Brain microvascular endothelial cell (primary cell): ENCODE measurements at regions not wholly inside any gene's neighbourhood (a gene's known extent, or its start where the extent isn't known, plus 50 kb on each side); places are given as distances from the start of the nearest gene placed in this dataset.
"Not testable (repeated sequence)": the region's sequence is repeated elsewhere in the genome, so short reads cannot be mapped to it uniquely, and the experiment has no call there.

Source experiments
- DNase-seq: peaks from one replicate; pipeline ENCODE4 v3.0.0-alpha.2; 2020
- H3K27ac ChIP-seq: fragments of 250-450 bp; sonication (Bioruptor Pico); 2 replicates; pipeline ENCODE4 v1.5.1; 2020; ENCODE audit warnings: mild to moderate bottlenecking, moderate library complexity
- H3K27me3 ChIP-seq: fragments of 250-450 bp; sonication (Bioruptor Pico); replicated peaks from 2 replicates; pipeline ENCODE4 v1.5.1; 2020; ENCODE audit warnings: mild to moderate bottlenecking
- H3K36me3 ChIP-seq: fragments of 250-450 bp; sonication (Bioruptor Pico); replicated peaks from 2 replicates; pipeline ENCODE4 v1.5.1; 2020; ENCODE audit warnings: mild to moderate bottlenecking
- H3K4me3 ChIP-seq: 2 replicates; pipeline ENCODE4 v1.5.1; 2011; ENCODE audit warnings: low read depth, mild to moderate bottlenecking, control low read depth, low read length, moderate library complexity
- in situ Hi-C: cut with HindIII; loops from 2 replicates; pipeline ENCODE4 v1.10.0; 2017; ENCODE audit warnings: low sequenced_read_pairs, low pct_ligation_motif_present
- TF ChIP-seq, protein P1 (sequence below): IDR thresholded peaks from 2 replicates; pipeline ENCODE4 v1.5.1; 2011; ENCODE audit warnings: low read depth, mild to moderate bottlenecking, moderate library complexity, low read length, control low read depth, inconsistent platforms; ENCODE audit errors: missing control alignments

DNA sequence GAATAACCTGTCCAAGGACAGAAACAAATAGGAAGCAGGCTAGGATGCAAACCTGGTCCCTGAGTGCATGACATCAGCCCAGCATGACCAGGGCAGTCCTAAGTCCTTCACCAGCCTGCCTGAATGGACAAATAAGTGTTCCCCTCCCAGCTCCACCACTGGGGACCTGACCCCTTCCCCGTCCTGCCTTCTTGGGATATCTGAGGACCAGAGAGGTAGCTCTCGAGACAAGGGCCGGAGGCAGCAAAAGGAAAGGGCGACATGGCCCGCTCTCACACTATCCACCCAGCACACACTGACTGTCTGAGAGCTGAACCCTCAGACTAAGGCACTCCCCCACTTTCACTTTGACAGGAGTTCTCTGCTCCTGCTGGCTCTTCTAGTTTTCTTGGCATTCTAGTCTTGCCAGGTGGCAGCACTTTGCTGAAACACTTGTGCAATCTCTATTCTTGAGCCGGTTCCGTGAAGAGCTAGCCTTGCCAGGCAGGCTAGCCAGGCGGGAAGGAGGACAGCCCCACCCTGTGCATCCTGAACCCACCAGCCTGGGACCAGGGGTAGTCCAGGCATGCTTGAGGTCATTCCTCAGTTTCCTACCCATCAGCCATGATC is 251.1 kb upstream of the RAB4A start:
- H3K27ac ChIP-seq: no peak overlapping the region
- no peaks in the 10 kb centered on the region for H3K27me3 ChIP-seq
- TF ChIP-seq, protein P1, sequence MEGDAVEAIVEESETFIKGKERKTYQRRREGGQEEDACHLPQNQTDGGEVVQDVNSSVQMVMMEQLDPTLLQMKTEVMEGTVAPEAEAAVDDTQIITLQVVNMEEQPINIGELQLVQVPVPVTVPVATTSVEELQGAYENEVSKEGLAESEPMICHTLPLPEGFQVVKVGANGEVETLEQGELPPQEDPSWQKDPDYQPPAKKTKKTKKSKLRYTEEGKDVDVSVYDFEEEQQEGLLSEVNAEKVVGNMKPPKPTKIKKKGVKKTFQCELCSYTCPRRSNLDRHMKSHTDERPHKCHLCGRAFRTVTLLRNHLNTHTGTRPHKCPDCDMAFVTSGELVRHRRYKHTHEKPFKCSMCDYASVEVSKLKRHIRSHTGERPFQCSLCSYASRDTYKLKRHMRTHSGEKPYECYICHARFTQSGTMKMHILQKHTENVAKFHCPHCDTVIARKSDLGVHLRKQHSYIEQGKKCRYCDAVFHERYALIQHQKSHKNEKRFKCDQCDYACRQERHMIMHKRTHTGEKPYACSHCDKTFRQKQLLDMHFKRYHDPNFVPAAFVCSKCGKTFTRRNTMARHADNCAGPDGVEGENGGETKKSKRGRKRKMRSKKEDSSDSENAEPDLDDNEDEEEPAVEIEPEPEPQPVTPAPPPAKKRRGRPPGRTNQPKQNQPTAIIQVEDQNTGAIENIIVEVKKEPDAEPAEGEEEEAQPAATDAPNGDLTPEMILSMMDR: no peak
- no peak for DNase-seq
- in situ Hi-C loops: no loop called here
- no peak overlapping the region for H3K4me3 ChIP-seq
- H3K36me3 ChIP-seq: no peaks in the 10 kb centered on the region

DNA sequence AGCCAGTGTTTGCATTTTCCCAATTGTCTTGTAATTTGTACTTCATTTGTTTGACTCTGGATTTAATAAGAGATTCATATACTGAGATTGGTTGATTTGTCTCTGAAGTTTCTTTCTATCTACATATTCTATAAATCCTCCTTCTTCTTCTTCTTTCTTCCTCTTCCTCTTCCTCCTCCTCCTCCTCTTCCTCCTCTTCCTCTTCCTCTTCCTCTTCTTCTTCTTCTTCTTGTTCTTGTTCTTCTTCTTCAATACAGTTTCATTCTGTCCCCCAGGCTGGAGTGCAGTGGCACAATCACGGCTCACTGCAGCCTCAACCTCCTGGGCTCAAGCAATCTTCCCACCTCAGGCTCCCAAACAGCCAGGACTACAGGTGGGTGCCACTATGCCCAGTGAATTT is 249.9 kb upstream of the RAB4A start:
- H3K27me3 ChIP-seq, in situ Hi-C loops, H3K36me3 ChIP-seq, H3K4me3 ChIP-seq, H3K27ac ChIP-seq, DNase-seq: not testable (repeated sequence)

DNA sequence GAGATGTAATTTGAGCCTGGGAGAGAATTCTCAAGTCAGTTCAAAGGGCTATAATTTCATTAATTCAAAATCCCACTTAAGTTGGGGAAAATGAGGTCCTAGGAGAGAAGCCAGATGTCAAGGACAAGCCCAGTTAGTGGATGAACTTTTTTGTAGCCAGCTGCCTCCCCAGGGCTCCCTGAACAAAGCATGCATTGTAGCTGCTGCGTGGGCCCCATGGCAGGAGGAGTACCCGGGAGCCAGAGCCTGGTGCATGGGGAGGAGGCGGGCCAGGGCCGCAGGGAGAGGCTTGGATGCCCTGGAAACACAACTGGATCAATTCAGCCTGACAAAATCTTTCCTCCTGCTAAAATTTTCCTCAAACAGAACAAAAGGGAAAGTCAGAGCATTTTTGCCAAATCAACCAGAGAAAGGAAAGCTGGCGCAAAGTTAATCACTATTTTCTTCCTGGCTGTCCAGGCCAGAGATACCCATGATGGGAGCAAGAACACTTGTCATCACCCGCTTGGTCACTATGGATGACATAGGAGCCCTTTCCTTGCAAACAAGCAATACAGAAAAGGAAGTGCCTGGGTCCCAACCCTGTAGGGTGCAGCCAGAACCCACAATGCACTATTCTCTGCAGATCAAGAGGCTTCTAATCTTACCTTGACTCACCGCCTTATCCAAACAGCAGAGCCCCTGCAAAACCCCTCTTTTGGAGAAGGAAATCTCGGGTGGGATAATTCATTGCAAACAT is 248.1 kb upstream of the RAB4A start:
- TF ChIP-seq, protein P1: no peak
- in situ Hi-C loops: no loop called here
- DNase-seq: no peak
- Histone ChIP-seq H3K27me3 (no peaks in the 10 kb centered on the region), H3K4me3 (no peak overlapping the region), H3K36me3 (no peaks in the 10 kb centered on the region), H3K27ac (no peak overlapping the region)

DNA sequence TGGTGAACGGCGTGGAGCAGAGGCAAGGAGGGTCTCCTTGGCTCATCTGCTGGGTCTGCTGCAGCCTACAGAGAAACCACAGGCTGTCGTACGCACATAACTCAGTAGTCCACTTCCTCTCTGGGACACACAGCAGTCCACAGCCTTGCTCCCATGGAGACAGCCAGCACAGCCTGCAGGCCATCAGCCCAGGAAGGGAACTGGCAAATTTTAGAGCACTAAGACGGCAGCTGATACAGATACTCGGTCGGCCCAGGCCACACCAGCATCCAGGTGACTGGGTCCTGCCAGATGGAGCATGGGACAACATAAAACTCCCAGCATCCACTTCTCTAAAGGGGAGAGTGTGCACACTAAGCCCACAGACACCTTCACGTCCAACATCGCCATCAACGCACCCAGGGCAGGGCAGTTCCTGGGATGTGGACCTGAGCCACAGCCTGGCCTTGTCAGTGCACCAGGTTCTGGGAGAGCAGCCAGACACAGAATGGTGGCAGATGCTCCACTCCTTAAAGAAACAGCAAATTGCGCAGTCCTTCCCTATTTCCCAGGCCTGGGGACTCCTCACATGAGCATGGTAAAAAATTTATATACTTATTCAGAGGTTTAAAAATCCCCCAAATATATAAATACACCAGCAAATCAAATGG is 247.1 kb upstream of the RAB4A start:
- H3K27me3 ChIP-seq: no peaks in the 10 kb centered on the region
- TF ChIP-seq, protein P1: no peak
- in situ Hi-C loops: no loop called here
- H3K36me3 ChIP-seq: no peaks in the 10 kb centered on the region
- no peak overlapping the region for H3K27ac ChIP-seq
- DNase-seq: no peak
- H3K4me3 ChIP-seq: no peak overlapping the region

DNA sequence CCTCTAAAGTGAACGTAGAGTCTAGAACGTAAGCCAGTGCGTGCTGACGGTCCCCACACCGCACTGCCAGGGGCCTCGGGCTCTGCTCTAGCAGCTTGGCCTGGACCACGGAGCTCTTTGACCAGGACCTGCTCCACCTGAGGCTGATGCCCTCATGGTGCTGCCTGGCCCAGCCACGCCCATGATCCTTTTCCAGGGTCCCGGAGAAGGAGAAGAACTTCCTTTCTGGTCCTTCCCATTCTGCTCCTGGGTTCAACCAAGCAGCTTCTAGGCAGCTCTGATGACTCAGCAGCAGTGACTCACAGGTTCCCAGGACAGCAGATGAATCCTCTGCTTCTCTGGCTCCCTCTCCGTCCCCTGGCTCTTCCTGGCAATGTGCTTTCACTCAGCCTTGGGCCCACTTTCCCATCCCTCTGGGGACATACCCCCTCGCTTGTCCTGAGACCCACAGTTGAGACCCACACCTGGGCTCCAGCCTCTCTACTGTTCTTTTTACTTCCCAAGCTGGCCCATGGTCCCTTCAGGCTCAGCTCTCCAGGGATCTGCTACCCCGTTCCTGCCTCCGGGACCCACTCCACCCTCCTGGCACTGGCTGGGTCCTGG is 246.3 kb upstream of the RAB4A start:
- TF ChIP-seq, protein P1: no peak
- no peak overlapping the region for H3K4me3 ChIP-seq
- H3K27ac ChIP-seq: no peak overlapping the region
- peak; percentile 89 for DNase-seq
- H3K36me3 ChIP-seq: no peaks in the 10 kb centered on the region
- no peaks in the 10 kb centered on the region for H3K27me3 ChIP-seq
- in situ Hi-C loops: no loop called here

DNA sequence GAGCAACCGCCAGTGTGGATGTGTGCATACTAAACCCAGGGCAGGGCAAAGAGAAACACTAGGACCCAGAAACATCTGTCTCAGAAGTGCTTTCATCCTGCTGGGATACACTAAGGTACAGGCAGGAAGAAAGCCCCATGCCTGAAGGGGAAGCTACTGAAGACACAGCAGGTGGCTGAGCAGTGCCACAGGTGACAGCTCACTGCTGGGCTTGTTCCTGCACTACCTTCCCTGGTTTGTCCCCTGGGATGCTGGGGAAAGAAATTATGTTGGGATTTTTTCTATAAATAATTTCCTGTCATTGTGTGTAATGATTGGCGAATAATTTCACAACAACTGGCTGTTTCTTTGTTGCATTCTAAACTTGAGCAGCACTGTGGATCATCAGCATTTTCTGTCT is 245.3 kb upstream of the RAB4A start:
- Histone ChIP-seq H3K27ac (no peak overlapping the region), H3K27me3 (no peaks in the 10 kb centered on the region), H3K36me3 (no peaks in the 10 kb centered on the region), H3K4me3 (no peak overlapping the region)
- in situ Hi-C loops: no loop called here
- TF ChIP-seq, protein P1: no peak
- DNase-seq: no peak
